Stimulated activated CD4-positive, alpha-beta T cell treated with anti-CD3 and anti-CD28 coated beads, Interleukin-15, amount 100 ng/mL, for 48 hours (primary cell): ENCODE measurements at regions not wholly inside any gene's neighbourhood (a gene's known extent, or its start where the extent isn't known, plus 50 kb on each side); places are given as distances from the start of the nearest gene placed in this dataset.
"Not testable (repeated sequence)": the region's sequence is repeated elsewhere in the genome, so short reads cannot be mapped to it uniquely, and the experiment has no call there.

Experiments
- DNase-seq, 2 donors: peaks; one replicate each; pipeline ENCODE4 v3.0.0-alpha.2; 2020; ENCODE audit warnings: low read depth in 2 of 2

- DNase-seq: no peak
Observed at GRCh38 chr5:167261309-167262100, 1029.9 kb upstream of the WWC1 start.

GRCh38 chr5:167263185-167263584 is 1028.3 kb upstream of the WWC1 start:
- no peak for DNase-seq

GRCh38 chr5:167264348-167264747 is 1027.1 kb upstream of the WWC1 start:
- DNase-seq: no peak

GRCh38 chr5:167268337-167268736 is 1023.1 kb upstream of the WWC1 start:
- no peak for DNase-seq

- no peak for DNase-seq
Observed at GRCh38 chr5:167269146-167269545, 1022.3 kb upstream of the WWC1 start.

GRCh38 chr5:167271081-167271480 is 1020.4 kb upstream of the WWC1 start:
- no peak for DNase-seq

- DNase-seq: no peak
Observed at GRCh38 chr5:167271511-167271910, 1019.9 kb upstream of the WWC1 start.

GRCh38 chr5:167280111-167280510 is 1011.3 kb upstream of the WWC1 start:
- no peak for DNase-seq

- no peak for DNase-seq
Observed at GRCh38 chr5:167281925-167282324, 1009.5 kb upstream of the WWC1 start.

- DNase-seq: no peak
Observed at GRCh38 chr5:167283691-167284090, 1007.8 kb upstream of the WWC1 start.

- DNase-seq: no peak
Observed at GRCh38 chr5:167284222-167284890, 1007.1 kb upstream of the WWC1 start.

GRCh38 chr5:167285591-167285990 is 1005.9 kb upstream of the WWC1 start:
- DNase-seq: no peak

- no peak for DNase-seq
Observed at GRCh38 chr5:167286891-167287290, 1004.6 kb upstream of the WWC1 start.

GRCh38 chr5:167290478-167290877 is 1001.0 kb upstream of the WWC1 start:
- no peak for DNase-seq

GRCh38 chr5:167294882-167295680 is 996.4 kb upstream of the WWC1 start:
- DNase-seq: no peak

- no peak for DNase-seq
Observed at GRCh38 chr5:167295681-167296005, 995.8 kb upstream of the WWC1 start.

- no peak for DNase-seq
Observed at GRCh38 chr5:167296066-167296465, 995.4 kb upstream of the WWC1 start.

- no peak for DNase-seq
Observed at GRCh38 chr5:167296661-167297060, 994.8 kb upstream of the WWC1 start.

- DNase-seq: not testable (repeated sequence)
Observed at GRCh38 chr5:167299861-167300260, 991.6 kb upstream of the WWC1 start.

GRCh38 chr5:167303582-167303981 is 987.9 kb upstream of the WWC1 start:
- no peak for DNase-seq

- DNase-seq: no peak
Observed at GRCh38 chr5:167304834-167305469, 986.5 kb upstream of the WWC1 start.

GRCh38 chr5:167305591-167306213 is 985.7 kb upstream of the WWC1 start:
- DNase-seq: no peak
